ENCODE measurements at regions not wholly inside any gene's neighbourhood (a gene's known extent, or its start where the extent isn't known, plus 50 kb on each side); places are given as distances from the start of the nearest gene placed in this dataset.
"Not testable (repeated sequence)": the region's sequence is repeated elsewhere in the genome, so short reads cannot be mapped to it uniquely, and the experiment has no call there.

DNA sequence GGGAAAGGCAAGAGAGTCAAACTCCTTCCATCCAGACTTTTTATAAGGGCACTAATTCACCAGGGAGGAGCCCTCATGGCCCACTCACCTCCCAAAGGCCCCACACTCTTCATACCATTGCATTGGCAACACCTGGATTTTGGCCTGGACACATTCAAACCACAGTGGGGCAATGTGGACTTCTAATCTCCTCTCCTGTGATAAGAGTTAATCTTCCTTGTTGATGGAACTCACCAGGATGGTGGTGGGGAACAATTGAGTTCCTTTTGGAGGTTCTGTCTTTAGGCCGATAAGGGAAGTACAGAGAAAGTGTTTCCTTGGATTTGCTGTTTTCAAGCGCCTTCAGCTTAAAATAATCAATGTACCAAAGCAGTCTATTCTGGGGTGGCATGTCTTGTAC lies 268.7 kb downstream of the CD83 start:
- Histone ChIP-seq H3K27me3 (no peaks in the 10 kb centered on the region), H3K4me1 (no peaks in the 10 kb centered on the region), H3K27ac (no peak overlapping the region), H3K36me3 (replicated peaks in 1 of 2; ENCODE audit: insufficient read depth in 1 of 2, low read depth in 2 of 2) (no peaks in the 10 kb centered on the region), H3K9me3 (no peaks in the 10 kb centered on the region), H3K4me3 (no peak overlapping the region)
- 70 to 100% methylated on average over 2 of the region's 2 CpGs for WGBS, 2 donors
- no peak for DNase-seq
- TF ChIP-seq POLR2A (IDR thresholded peaks at IDR 0.05): no peak
- TF ChIP-seq, protein P1, sequence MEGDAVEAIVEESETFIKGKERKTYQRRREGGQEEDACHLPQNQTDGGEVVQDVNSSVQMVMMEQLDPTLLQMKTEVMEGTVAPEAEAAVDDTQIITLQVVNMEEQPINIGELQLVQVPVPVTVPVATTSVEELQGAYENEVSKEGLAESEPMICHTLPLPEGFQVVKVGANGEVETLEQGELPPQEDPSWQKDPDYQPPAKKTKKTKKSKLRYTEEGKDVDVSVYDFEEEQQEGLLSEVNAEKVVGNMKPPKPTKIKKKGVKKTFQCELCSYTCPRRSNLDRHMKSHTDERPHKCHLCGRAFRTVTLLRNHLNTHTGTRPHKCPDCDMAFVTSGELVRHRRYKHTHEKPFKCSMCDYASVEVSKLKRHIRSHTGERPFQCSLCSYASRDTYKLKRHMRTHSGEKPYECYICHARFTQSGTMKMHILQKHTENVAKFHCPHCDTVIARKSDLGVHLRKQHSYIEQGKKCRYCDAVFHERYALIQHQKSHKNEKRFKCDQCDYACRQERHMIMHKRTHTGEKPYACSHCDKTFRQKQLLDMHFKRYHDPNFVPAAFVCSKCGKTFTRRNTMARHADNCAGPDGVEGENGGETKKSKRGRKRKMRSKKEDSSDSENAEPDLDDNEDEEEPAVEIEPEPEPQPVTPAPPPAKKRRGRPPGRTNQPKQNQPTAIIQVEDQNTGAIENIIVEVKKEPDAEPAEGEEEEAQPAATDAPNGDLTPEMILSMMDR (IDR thresholded peaks at IDR 0.05): no peak
- no peak for ATAC-seq
- intact Hi-C loops (cut with DNase I): no loop called here

DNA sequence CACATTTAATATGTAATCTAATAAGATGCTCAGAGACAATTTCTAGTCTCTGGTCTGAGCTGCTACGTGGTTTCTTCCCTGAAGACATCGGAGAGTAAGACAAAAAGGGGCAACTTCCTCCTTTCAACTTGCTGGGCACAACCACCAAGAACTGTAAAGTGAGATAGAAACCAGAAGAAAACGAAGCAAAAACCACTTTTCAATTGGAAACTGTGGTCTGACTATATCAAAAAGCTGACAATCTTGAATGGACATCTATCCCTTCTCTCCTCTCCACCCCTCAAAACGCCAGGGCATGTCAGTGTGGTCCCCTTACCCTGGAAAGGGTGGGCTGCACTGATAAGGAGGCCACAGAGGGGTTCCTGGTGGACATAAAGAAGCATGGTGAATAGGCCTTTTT lies 269.1 kb downstream of the CD83 start:
- H3K4me3 ChIP-seq: no peak overlapping the region
- H3K9me3 ChIP-seq: no peaks in the 10 kb centered on the region
- WGBS, 2 donors: 67 to 76% methylated on average over 4 of the region's 4 CpGs
- no peak for DNase-seq
- no peaks in the 10 kb centered on the region for H3K27me3 ChIP-seq
- TF ChIP-seq, protein P1 (IDR thresholded peaks at IDR 0.05): no peak
- TF ChIP-seq POLR2A (IDR thresholded peaks at IDR 0.05): no peak
- no peaks in the 10 kb centered on the region for H3K4me1 ChIP-seq
- ATAC-seq: no peak
- no peaks in the 10 kb centered on the region for H3K36me3 ChIP-seq (replicated peaks in 1 of 2; ENCODE audit: insufficient read depth in 1 of 2, low read depth in 2 of 2)
- no peak overlapping the region for H3K27ac ChIP-seq
- intact Hi-C loops (cut with DNase I): no loop called here

DNA sequence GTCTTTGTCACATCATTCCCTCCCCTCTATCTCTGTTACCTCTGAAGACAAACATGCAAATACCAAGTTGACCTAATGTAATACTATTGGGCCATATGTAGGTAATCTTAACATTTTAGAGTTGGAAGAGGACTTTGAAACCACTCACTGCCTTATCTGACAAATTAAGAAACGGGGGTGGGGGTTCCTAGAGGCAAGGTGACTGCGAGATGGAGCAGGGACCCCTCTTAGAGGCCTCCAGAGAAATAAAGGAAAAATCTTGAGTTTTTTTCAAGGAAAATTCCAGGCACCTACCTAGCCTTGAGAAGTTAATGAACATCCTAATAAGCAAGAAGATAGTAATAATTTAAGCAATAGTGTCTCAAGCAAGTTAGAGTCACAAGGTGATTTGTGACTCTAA lies 270.8 kb downstream of the CD83 start:
- Histone ChIP-seq H3K27ac (no peak overlapping the region), H3K4me1 (no peaks in the 10 kb centered on the region)
- intact Hi-C loops (cut with DNase I): no loop called here

DNA sequence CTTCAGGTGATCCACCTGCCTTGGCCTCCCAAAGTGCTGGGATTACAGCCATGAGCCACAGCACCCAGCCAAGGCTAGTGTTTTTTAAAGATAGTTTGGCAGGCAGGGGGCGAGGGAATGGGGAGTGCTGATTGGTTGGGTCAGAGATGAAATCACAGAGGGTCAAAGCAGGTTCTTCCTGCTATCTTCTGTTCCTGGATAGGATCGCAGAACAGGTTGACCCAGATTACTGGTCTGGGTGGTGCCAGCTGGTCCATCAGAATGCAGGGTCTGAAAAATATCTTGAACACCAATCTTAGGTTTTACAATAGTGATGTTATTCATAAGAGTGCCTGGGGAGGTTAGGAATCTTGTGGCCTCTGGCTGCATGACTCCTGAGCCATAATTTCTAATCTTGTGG lies 272.2 kb downstream of the CD83 start:
- H3K9me3 ChIP-seq; H3K4me1 ChIP-seq; ATAC-seq; intact Hi-C loops (cut with DNase I); H3K27ac ChIP-seq; H3K4me3 ChIP-seq; H3K27me3 ChIP-seq; H3K36me3 ChIP-seq (replicated peaks in 1 of 2; ENCODE audit: insufficient read depth in 1 of 2, low read depth in 2 of 2); DNase-seq: not testable (repeated sequence)
- WGBS, 2 donors: 59 to 68% methylated on average over 2 of the region's 2 CpGs

More for the DNA sequence above, 270.8 kb downstream of the CD83 start:
- TF ChIP-seq, protein P1 (IDR thresholded peaks at IDR 0.05): no peak
- TF ChIP-seq POLR2A (IDR thresholded peaks at IDR 0.05): no peak
- Histone ChIP-seq H3K9me3 (no peaks in the 10 kb centered on the region), H3K27me3 (no peaks in the 10 kb centered on the region), H3K4me3 (no peak overlapping the region), H3K36me3 (replicated peaks in 1 of 2; ENCODE audit: insufficient read depth in 1 of 2, low read depth in 2 of 2) (no peaks in the 10 kb centered on the region)
- ATAC-seq: no peak
- DNase-seq: no peak
- WGBS, 2 donors: 57 to 69% methylated on average over 2 of the region's 2 CpGs

DNA sequence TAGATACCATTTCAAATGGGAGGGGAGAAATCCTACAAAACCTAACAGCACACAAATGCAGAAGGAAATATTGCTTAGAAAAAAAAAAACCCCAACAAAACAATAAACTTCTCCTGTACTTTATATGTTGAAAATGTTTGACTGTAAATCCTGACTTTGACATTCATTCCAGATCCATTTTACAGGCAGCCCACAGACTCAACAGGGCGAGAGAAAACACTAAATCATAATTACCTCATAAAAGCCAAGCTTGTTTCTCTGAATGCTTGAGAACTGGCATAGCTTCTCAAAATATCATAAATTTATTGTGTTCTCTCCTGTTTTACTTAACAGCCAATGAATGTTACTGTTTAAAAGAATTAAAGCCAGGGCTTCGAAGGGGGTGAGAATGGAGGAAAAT lies 273.2 kb downstream of the CD83 start:
- no peaks in the 10 kb centered on the region for H3K36me3 ChIP-seq (replicated peaks in 1 of 2; ENCODE audit: insufficient read depth in 1 of 2, low read depth in 2 of 2)
- intact Hi-C loops (cut with DNase I): no loop called here
- WGBS, 2 donors: 68 to 73% methylated on average over 2 of the region's 2 CpGs
- no peak for TF ChIP-seq POLR2A (IDR thresholded peaks at IDR 0.05)
- TF ChIP-seq, protein P1 (IDR thresholded peaks at IDR 0.05): no peak
- H3K9me3 ChIP-seq: no peaks in the 10 kb centered on the region
- DNase-seq (no peak), ATAC-seq (no peak)
- H3K27me3 ChIP-seq: no peaks in the 10 kb centered on the region
- H3K4me1 ChIP-seq: no peaks in the 10 kb centered on the region
- H3K4me3 ChIP-seq: no peak overlapping the region
- H3K27ac ChIP-seq: no peak overlapping the region

Measured in body of pancreas (tissue), 4 donors.